H1 (cell line): ENCODE measurements at regions not wholly inside any gene's neighbourhood (a gene's known extent, or its start where the extent isn't known, plus 50 kb on each side); places are given as distances from the start of the nearest gene placed in this dataset.

Experiments used
- BCL11A ChIP-seq, 2 experiments: IDR thresholded peaks; one replicate each; pipeline ENCODE4 v1.6.1; 2011; ENCODE audit warnings: low read depth in 2 of 2, low read length in 2 of 2, mild to moderate bottlenecking in 2 of 2
- CTCF ChIP-seq, 3 experiments: IDR thresholded peaks; 1 replicate in 2 of 3; 2 replicates in 1 of 3; pipeline versions ENCODE4 v1.5.1 to v1.6.1; 2011; ENCODE audit warnings: low read length in 3 of 3, mild to moderate bottlenecking in 3 of 3, inconsistent platforms in 2 of 3, low read depth in 1 of 3, moderate library complexity in 1 of 3; ENCODE audit not compliant: insufficient read depth in 1 of 3; ENCODE audit errors: control extremely low read depth in 1 of 3
- EZH2 ChIP-seq: fragments of 200-600 bp; sonication (generic); IDR thresholded peaks from 2 replicates; pipeline ENCODE4 v1.7.1; 2012; ENCODE audit warnings: low read depth, mild to moderate bottlenecking, moderate library complexity, low read length, inconsistent platforms; ENCODE audit not compliant: severe bottlenecking
- HDAC6 ChIP-seq: IDR thresholded peaks from one replicate; pipeline ENCODE4 v1.7.1; 2012; ENCODE audit warnings: low read depth, mild to moderate bottlenecking, inconsistent platforms, low read length, moderate library complexity
- POLR2A ChIP-seq, 2 experiments: IDR thresholded peaks; 1 replicate in 1 of 2; 2 replicates in 1 of 2; pipeline ENCODE4 v1.6.1; 2011; ENCODE audit warnings: low read depth in 2 of 2, low read length in 2 of 2, mild to moderate bottlenecking in 2 of 2; ENCODE audit errors: control extremely low read depth in 1 of 2
- RNF2 ChIP-seq: fragments of 200-900, 300-1000 bp; sonication (generic); IDR thresholded peaks from 2 replicates; pipeline ENCODE4 v1.7.1; 2016; ENCODE audit warnings: borderline replicate concordance, low read depth, mild to moderate bottlenecking, antibody characterized with exemption, low read length; ENCODE audit not compliant: poor library complexity, severe bottlenecking; ENCODE audit errors: missing control alignments
- SP1 ChIP-seq: IDR thresholded peaks from 2 replicates; pipeline ENCODE4 v1.6.1; 2011; ENCODE audit warnings: low read depth, low read length
- TCF12 ChIP-seq: IDR thresholded peaks from 2 replicates; pipeline ENCODE4 v1.6.1; 2011; ENCODE audit warnings: low read depth, mild to moderate bottlenecking, low read length
- ZNF274 ChIP-seq: IDR thresholded peaks from 2 replicates; pipeline ENCODE4 v1.7.0; 2012; ENCODE audit warnings: low read length, borderline replicate concordance; ENCODE audit errors: extremely low read depth

GRCh38 chr10:9561821-9562505 lies 1455.7 kb upstream of the CELF2 start:
- TF ChIP-seq CTCF (IDR thresholded peaks at IDR 0.05; ENCODE audit: control extremely low read depth in 1 of 3, insufficient read depth in 1 of 3, low read depth in 1 of 3, low read length in 3 of 3) (no peak), BCL11A (IDR thresholded peaks at IDR 0.05; ENCODE audit: low read depth in 2 of 2, low read length in 2 of 2) (no peak), ZNF274 (no peak), SP1 (no peak), POLR2A (IDR thresholded peaks at IDR 0.05; ENCODE audit: control extremely low read depth in 1 of 2, low read depth in 2 of 2, low read length in 2 of 2) (no peak), EZH2 (no peak), TCF12 (no peak), HDAC6 (no peak), RNF2 (no peak)
